ENCODE measurements at regions not wholly inside any gene's neighbourhood (a gene's known extent, or its start where the extent isn't known, plus 50 kb on each side); places are given as distances from the start of the nearest gene placed in this dataset.

DNA sequence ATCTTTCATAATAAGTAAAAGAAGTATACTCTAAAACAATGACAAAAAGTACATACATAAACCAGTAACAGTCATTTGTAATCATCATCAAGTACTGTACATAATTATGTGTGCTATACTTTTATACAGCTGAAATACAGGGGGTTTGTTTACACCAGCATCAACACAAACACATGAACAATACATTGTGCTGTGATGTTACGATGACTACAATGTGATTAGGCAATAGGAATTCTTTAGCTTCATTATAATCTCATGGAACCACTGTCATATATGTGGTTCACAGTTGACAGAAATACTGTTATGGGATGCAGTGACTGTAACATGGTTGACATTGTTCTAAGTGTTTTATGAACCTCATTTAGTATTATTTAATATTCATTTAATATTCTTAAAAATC lies 914.4 kb upstream of the TENM4 start:
- TF ChIP-seq, protein P1, sequence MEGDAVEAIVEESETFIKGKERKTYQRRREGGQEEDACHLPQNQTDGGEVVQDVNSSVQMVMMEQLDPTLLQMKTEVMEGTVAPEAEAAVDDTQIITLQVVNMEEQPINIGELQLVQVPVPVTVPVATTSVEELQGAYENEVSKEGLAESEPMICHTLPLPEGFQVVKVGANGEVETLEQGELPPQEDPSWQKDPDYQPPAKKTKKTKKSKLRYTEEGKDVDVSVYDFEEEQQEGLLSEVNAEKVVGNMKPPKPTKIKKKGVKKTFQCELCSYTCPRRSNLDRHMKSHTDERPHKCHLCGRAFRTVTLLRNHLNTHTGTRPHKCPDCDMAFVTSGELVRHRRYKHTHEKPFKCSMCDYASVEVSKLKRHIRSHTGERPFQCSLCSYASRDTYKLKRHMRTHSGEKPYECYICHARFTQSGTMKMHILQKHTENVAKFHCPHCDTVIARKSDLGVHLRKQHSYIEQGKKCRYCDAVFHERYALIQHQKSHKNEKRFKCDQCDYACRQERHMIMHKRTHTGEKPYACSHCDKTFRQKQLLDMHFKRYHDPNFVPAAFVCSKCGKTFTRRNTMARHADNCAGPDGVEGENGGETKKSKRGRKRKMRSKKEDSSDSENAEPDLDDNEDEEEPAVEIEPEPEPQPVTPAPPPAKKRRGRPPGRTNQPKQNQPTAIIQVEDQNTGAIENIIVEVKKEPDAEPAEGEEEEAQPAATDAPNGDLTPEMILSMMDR (IDR thresholded peaks at IDR 0.05) = no peak
- no peak for TF ChIP-seq POLR2A (IDR thresholded peaks at IDR 0.05)
- TF ChIP-seq POLR2AphosphoS5 (IDR thresholded peaks at IDR 0.05) = no peak
